HepG2 (cell line): ENCODE measurements at regions not wholly inside any gene's neighbourhood (a gene's known extent, or its start where the extent isn't known, plus 50 kb on each side); places are given as distances from the start of the nearest gene placed in this dataset.

Experiments used
- ATAC-seq: fragments of 200-7000 bp; cut with Tn5 transposase; 3 replicates; pipeline ENCODE4 v1.9.1; 2020; ENCODE audit warnings: mild to moderate bottlenecking, moderate library complexity
- BruUV-seq: library from RNA; stranded (reverse); fragments of 400-500 nt; replicated peaks from 2 replicates; lab custom pipeline; 2021; lab: Mats Ljungman, UMichigan
- CTCF ChIA-PET: fragments of 300-600 bp; formaldehyde crosslinking; extraction: SDS; loops from one replicate; lab custom pipeline; 2021; ENCODE audit warnings: low total read pairs, inconsistent platforms, low intra/inter-chr PET ratio; lab: Yijun Ruan, JAX
- POLR2A ChIA-PET: fragments of 350-600 bp; sonication (Branson Sonifier 250); formaldehyde crosslinking; loops from one replicate; lab custom pipeline; 2020; ENCODE audit warnings: antibody characterized with exemption, inconsistent platforms; lab: Yijun Ruan, JAX
- DNase-seq: peaks from one replicate; pipeline ENCODE4 v3.0.0-alpha.2; 2015; ENCODE audit warnings: low spot score
- FAIRE-seq: peaks from 3 replicates; lab custom pipeline; 2011; peaks lifted over from hg19 to GRCh38; lab: Jason Lieb, UNC
- H2AFZ ChIP-seq: one replicate; pipeline ENCODE4 v1.6.1; 2011; ENCODE audit warnings: low read length, inconsistent platforms
- H3K27ac ChIP-seq: fragments of 300-600 bp; 3 replicates; pipeline ENCODE4 v1.8.0; 2011; ENCODE audit warnings: mixed run types, mild to moderate bottlenecking, mixed read lengths, low read length, inconsistent platforms; ENCODE audit not compliant: insufficient read depth; ENCODE audit errors: extremely low read length
- H3K27me3 ChIP-seq, 2 experiments: fragments of 200-600 bp in 1 of 2; 2 replicates in 1 of 2; 3 replicates in 1 of 2; pipeline versions ENCODE4 v1.6.0 to v1.8.0; 2011; ENCODE audit warnings: low read length in 2 of 2, mild to moderate bottlenecking in 2 of 2, moderate library complexity in 2 of 2, inconsistent platforms in 1 of 2; ENCODE audit not compliant: insufficient read depth in 2 of 2, control insufficient read depth in 1 of 2
- H3K36me3 ChIP-seq, 2 experiments: fragments of 200-600 bp in 1 of 2; replicated peaks in 1 of 2; 2 replicates in 1 of 2; 3 replicates in 1 of 2; pipeline versions ENCODE4 v1.5.1 to v1.8.0; 2011; ENCODE audit warnings: low read length in 2 of 2, inconsistent platforms in 1 of 2; ENCODE audit not compliant: insufficient read depth in 2 of 2, control insufficient read depth in 1 of 2
- H3K4me1 ChIP-seq: 2 replicates; pipeline ENCODE4 v1.5.1; 2012; ENCODE audit warnings: low read length, inconsistent platforms; ENCODE audit not compliant: insufficient read depth
- H3K4me2 ChIP-seq: 2 replicates; pipeline ENCODE4 v1.6.0; 2011; ENCODE audit warnings: low read depth, low read length, inconsistent platforms
- H3K4me3 ChIP-seq, 3 experiments: fragments of 200-600 bp in 1 of 3; sonication (generic), shearing (Covaris generic) in 1 of 3; replicated peaks in 1 of 3; 2 replicates each; pipeline ENCODE4 v1.5.1; 2011 to 2016; ENCODE audit warnings: low read length in 3 of 3, inconsistent platforms in 2 of 3, low read depth in 2 of 3, mild to moderate bottlenecking in 2 of 3, control low read depth in 1 of 3, mixed read lengths in 1 of 3; ENCODE audit not compliant: insufficient read depth in 1 of 3
- H3K79me2 ChIP-seq: one replicate; pipeline ENCODE4 v1.6.1; 2011; ENCODE audit warnings: low read length, inconsistent platforms; ENCODE audit not compliant: insufficient read depth
- H3K9ac ChIP-seq: 2 replicates; pipeline ENCODE4 v1.6.0; 2011; ENCODE audit warnings: mild to moderate bottlenecking, low read depth, low read length, inconsistent platforms; ENCODE audit not compliant: insufficient read depth
- H3K9me3 ChIP-seq: 2 replicates; pipeline ENCODE4 v1.5.1; 2012; ENCODE audit warnings: mild to moderate bottlenecking, low read length
- H4K20me1 ChIP-seq: 2 replicates; pipeline ENCODE4 v1.6.0; 2011; ENCODE audit warnings: inconsistent platforms, mild to moderate bottlenecking, low read length, moderate library complexity; ENCODE audit not compliant: insufficient read depth
- BRCA1 ChIP-seq: sonication (generic); formaldehyde crosslinking; IDR thresholded peaks from 2 replicates; pipeline ENCODE4 v1.4.0; 2020; ENCODE audit warnings: missing genetic modification reagents
- KLF13 ChIP-seq: sonication (generic); formaldehyde crosslinking; IDR thresholded peaks from 2 replicates; pipeline ENCODE4 v1.4.0; 2020; ENCODE audit warnings: mild to moderate bottlenecking, missing genetic modification reagents
- POGZ ChIP-seq: sonication (generic); formaldehyde crosslinking; IDR thresholded peaks from 2 replicates; pipeline ENCODE4 v1.4.0; 2020; ENCODE audit warnings: mild to moderate bottlenecking, missing genetic modification reagents
- SIN3A ChIP-seq: IDR thresholded peaks from 2 replicates; pipeline ENCODE4 v1.6.1; 2011; ENCODE audit warnings: low read depth, mild to moderate bottlenecking, control low read depth, low read length, borderline replicate concordance
- XRCC5 ChIP-seq: fragments of 200-400 bp; formaldehyde crosslinking; optimal IDR thresholded peaks from 2 replicates; pipeline ENCODE3; 2017; ENCODE audit warnings: mild to moderate bottlenecking, low read length
- ZNF205 ChIP-seq: IDR thresholded peaks from 2 replicates; pipeline ENCODE4 v1.6.1; 2018; ENCODE audit warnings: missing biosample characterization, missing genetic modification reagents
- WGBS: methylation state at CpG from one replicate; pipeline ENCODE4 v1.1.6; 2017; ENCODE audit warnings: low lambda C conversion rate; 5-methylcytosine and 5-hydroxymethylcytosine counted together
- in situ Hi-C: cut with HindIII; loops from 2 replicates; pipeline ENCODE4 v1.10.0; 2017; ENCODE audit warnings: low pct_unique_long_range_greater_than_20kb; ENCODE audit not compliant: extremely low pct_ligation_motif_present
- intact Hi-C: fragments of 100-400 bp; cut with micrococcal nuclease; formaldehyde crosslinking; loops from one replicate; pipeline ENCODE4 v1.10.0; 2022; ENCODE audit not compliant: unreplicated experiment
- TF ChIP-seq, protein P1 (sequence below): sonication (generic); formaldehyde crosslinking; IDR thresholded peaks from 2 replicates; pipeline ENCODE4 v1.5.1; 2020; ENCODE audit warnings: missing genetic modification reagents, mild to moderate bottlenecking, borderline replicate concordance
- TF ChIP-seq, protein P2 (sequence below): sonication (generic); formaldehyde crosslinking; IDR thresholded peaks from 2 replicates; pipeline ENCODE4 v1.8.0; 2023; ENCODE audit warnings: mild to moderate bottlenecking, missing genetic modification reagents
- TF ChIP-seq, protein P3 (sequence below): sonication (generic); formaldehyde crosslinking; IDR thresholded peaks from 2 replicates; pipeline ENCODE4 v1.5.1; 2020; ENCODE audit warnings: mild to moderate bottlenecking, missing genetic modification reagents, moderate library complexity
- TF ChIP-seq, protein P4 (sequence below): IDR thresholded peaks from 2 replicates; pipeline ENCODE4 v1.6.1; 2016; ENCODE audit warnings: low read depth, missing genetic modification reagents, missing compliant biosample characterization
- TF ChIP-seq, protein P5 (sequence below): sonication (generic); formaldehyde crosslinking; IDR thresholded peaks from 2 replicates; pipeline ENCODE4 v1.9.0; 2022; ENCODE audit warnings: missing genetic modification reagents, mild to moderate bottlenecking, borderline replicate concordance

DNA sequence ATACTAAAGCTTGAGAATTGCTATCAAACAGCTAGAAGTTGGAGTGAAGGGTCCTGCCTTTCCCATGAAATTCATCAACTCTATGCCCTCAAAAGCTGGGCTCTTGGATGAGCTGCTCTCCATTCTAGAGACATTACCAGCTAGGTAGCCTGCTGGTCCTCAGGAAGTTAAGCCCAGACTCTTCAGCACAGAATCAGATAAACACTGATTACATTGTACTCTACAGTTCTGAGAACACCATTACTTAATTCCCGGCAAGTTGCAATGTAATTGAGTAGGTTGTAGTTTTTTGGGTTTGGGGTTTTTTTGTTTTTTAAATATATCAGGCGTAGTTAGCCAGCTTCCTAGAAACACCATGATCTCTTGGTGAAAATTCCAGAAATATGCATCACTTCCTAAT lies 84.1 kb upstream of the PIK3CG start:
- Histone ChIP-seq H3K79me2 (no peaks in the 10 kb centered on the region), H3K4me1 (no peaks in the 10 kb centered on the region)
- 37% methylated on average over 2 of the region's 2 CpGs for WGBS
- TF ChIP-seq, protein P1, sequence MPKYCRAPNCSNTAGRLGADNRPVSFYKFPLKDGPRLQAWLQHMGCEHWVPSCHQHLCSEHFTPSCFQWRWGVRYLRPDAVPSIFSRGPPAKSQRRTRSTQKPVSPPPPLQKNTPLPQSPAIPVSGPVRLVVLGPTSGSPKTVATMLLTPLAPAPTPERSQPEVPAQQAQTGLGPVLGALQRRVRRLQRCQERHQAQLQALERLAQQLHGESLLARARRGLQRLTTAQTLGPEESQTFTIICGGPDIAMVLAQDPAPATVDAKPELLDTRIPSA (CRISPR knock-in tag): no peak
- TF ChIP-seq, protein P2, sequence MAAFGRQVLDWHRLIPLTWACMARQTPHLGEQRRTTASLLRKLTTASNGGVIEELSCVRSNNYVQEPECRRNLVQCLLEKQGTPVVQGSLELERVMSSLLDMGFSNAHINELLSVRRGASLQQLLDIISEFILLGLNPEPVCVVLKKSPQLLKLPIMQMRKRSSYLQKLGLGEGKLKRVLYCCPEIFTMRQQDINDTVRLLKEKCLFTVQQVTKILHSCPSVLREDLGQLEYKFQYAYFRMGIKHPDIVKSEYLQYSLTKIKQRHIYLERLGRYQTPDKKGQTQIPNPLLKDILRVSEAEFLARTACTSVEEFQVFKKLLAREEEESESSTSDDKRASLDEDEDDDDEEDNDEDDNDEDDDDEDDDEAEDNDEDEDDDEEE (CRISPR knock-in tag): no peak
- TF ChIP-seq, protein P3, sequence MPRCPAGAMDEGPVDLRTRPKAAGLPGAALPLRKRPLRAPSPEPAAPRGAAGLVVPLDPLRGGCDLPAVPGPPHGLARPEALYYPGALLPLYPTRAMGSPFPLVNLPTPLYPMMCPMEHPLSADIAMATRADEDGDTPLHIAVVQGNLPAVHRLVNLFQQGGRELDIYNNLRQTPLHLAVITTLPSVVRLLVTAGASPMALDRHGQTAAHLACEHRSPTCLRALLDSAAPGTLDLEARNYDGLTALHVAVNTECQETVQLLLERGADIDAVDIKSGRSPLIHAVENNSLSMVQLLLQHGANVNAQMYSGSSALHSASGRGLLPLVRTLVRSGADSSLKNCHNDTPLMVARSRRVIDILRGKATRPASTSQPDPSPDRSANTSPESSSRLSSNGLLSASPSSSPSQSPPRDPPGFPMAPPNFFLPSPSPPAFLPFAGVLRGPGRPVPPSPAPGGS (CRISPR knock-in tag): no peak
- no peak for TF ChIP-seq KLF13 (CRISPR knock-in tag)
- TF ChIP-seq, protein P4, sequence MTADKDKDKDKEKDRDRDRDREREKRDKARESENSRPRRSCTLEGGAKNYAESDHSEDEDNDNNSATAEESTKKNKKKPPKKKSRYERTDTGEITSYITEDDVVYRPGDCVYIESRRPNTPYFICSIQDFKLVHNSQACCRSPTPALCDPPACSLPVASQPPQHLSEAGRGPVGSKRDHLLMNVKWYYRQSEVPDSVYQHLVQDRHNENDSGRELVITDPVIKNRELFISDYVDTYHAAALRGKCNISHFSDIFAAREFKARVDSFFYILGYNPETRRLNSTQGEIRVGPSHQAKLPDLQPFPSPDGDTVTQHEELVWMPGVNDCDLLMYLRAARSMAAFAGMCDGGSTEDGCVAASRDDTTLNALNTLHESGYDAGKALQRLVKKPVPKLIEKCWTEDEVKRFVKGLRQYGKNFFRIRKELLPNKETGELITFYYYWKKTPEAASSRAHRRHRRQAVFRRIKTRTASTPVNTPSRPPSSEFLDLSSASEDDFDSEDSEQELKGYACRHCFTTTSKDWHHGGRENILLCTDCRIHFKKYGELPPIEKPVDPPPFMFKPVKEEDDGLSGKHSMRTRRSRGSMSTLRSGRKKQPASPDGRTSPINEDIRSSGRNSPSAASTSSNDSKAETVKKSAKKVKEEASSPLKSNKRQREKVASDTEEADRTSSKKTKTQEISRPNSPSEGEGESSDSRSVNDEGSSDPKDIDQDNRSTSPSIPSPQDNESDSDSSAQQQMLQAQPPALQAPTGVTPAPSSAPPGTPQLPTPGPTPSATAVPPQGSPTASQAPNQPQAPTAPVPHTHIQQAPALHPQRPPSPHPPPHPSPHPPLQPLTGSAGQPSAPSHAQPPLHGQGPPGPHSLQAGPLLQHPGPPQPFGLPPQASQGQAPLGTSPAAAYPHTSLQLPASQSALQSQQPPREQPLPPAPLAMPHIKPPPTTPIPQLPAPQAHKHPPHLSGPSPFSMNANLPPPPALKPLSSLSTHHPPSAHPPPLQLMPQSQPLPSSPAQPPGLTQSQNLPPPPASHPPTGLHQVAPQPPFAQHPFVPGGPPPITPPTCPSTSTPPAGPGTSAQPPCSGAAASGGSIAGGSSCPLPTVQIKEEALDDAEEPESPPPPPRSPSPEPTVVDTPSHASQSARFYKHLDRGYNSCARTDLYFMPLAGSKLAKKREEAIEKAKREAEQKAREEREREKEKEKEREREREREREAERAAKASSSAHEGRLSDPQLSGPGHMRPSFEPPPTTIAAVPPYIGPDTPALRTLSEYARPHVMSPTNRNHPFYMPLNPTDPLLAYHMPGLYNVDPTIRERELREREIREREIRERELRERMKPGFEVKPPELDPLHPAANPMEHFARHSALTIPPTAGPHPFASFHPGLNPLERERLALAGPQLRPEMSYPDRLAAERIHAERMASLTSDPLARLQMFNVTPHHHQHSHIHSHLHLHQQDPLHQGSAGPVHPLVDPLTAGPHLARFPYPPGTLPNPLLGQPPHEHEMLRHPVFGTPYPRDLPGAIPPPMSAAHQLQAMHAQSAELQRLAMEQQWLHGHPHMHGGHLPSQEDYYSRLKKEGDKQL (CRISPR knock-in tag): no peak
- TF ChIP-seq SIN3A: no peak
- TF ChIP-seq BRCA1 (CRISPR knock-in tag): no peak
- no peak for TF ChIP-seq POGZ
- TF ChIP-seq ZNF205 (CRISPR knock-in tag): no peak
- TF ChIP-seq, protein P5, sequence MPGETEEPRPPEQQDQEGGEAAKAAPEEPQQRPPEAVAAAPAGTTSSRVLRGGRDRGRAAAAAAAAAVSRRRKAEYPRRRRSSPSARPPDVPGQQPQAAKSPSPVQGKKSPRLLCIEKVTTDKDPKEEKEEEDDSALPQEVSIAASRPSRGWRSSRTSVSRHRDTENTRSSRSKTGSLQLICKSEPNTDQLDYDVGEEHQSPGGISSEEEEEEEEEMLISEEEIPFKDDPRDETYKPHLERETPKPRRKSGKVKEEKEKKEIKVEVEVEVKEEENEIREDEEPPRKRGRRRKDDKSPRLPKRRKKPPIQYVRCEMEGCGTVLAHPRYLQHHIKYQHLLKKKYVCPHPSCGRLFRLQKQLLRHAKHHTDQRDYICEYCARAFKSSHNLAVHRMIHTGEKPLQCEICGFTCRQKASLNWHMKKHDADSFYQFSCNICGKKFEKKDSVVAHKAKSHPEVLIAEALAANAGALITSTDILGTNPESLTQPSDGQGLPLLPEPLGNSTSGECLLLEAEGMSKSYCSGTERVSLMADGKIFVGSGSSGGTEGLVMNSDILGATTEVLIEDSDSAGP (CRISPR knock-in tag): no peak
- no peak for TF ChIP-seq XRCC5

More for the DNA sequence above, 84.1 kb upstream of the PIK3CG start:
- CTCF ChIA-PET: no interaction called here
- no peaks in the 10 kb centered on the region for H3K36me3 ChIP-seq
- no peak overlapping the region for H3K9ac ChIP-seq
- no TSS peak for BruUV-seq
- no peak for FAIRE-seq
- H3K27ac ChIP-seq: no peak overlapping the region
- no peak for ATAC-seq
- no peaks in the 10 kb centered on the region for H3K27me3 ChIP-seq
- H2AFZ ChIP-seq: no peak overlapping the region
- H3K4me2 ChIP-seq: no peak overlapping the region
- no peaks in the 10 kb centered on the region for H4K20me1 ChIP-seq
- H3K4me3 ChIP-seq: no peak overlapping the region
- in situ Hi-C loops: no loop called here
- intact Hi-C loops: no loop called here
- POLR2A ChIA-PET: no interaction called here
- H3K9me3 ChIP-seq: no peaks in the 10 kb centered on the region
- DNase-seq: no peak
